Transverse colon (tissue), 3 donors: ENCODE measurements at regions not wholly inside any gene's neighbourhood (a gene's known extent, or its start where the extent isn't known, plus 50 kb on each side); places are given as distances from the start of the nearest gene placed in this dataset.

Experiments used
- POLR2A ChIP-seq: fragments of 450-650 bp; IDR thresholded peaks from one replicate; pipeline ENCODE4 v1.6.1; 2016; ENCODE audit warnings: antibody characterized with exemption, mild to moderate bottlenecking, moderate library complexity
- POLR2AphosphoS5 ChIP-seq, 3 donors: sonication (generic); formaldehyde crosslinking; IDR thresholded peaks; one replicate each; pipeline ENCODE4 v1.6.1; 2016; ENCODE audit warnings: antibody characterized with exemption in 3 of 3

DNA sequence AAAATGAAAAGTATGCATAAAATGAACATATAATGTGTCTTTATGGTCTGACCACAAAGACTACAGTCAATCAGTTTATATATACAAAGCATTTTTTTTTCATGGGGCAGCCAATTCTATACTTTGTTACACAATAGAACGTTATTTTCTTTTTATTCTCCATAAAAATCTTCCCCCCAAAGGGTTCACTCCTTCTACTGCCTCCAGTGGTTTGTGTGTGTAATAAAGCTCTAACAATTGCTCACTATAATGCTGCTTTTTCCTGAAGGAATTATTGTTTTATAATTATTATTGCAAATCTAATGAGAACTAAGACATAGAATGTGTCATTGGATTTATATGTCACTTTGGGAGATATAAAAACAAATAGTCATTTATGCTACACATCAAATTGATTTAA, 664.1 kb upstream of the PABPC4L start:
- TF ChIP-seq POLR2A: no peak
- TF ChIP-seq POLR2AphosphoS5 (IDR thresholded peaks at IDR 0.05): no peak
